ENCODE measurements at regions not wholly inside any gene's neighbourhood (a gene's known extent, or its start where the extent isn't known, plus 50 kb on each side); places are given as distances from the start of the nearest gene placed in this dataset.

GRCh38 chr3:34284959-34285826 lies 486.8 kb downstream of the PDCD6IP start:
- Histone ChIP-seq H3K36me3 (no peaks in the 10 kb centered on the region), H3K27ac (no peak overlapping the region)
- TF ChIP-seq, protein P1, sequence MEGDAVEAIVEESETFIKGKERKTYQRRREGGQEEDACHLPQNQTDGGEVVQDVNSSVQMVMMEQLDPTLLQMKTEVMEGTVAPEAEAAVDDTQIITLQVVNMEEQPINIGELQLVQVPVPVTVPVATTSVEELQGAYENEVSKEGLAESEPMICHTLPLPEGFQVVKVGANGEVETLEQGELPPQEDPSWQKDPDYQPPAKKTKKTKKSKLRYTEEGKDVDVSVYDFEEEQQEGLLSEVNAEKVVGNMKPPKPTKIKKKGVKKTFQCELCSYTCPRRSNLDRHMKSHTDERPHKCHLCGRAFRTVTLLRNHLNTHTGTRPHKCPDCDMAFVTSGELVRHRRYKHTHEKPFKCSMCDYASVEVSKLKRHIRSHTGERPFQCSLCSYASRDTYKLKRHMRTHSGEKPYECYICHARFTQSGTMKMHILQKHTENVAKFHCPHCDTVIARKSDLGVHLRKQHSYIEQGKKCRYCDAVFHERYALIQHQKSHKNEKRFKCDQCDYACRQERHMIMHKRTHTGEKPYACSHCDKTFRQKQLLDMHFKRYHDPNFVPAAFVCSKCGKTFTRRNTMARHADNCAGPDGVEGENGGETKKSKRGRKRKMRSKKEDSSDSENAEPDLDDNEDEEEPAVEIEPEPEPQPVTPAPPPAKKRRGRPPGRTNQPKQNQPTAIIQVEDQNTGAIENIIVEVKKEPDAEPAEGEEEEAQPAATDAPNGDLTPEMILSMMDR (IDR thresholded peaks at IDR 0.05; ENCODE audit: low read depth, low read length) = no peak

GRCh38 chr3:34285827-34286188 lies 487.4 kb downstream of the PDCD6IP start:
- H3K4me3 ChIP-seq (ENCODE audit: low read depth, low read length) = no peak overlapping the region
- no peaks in the 10 kb centered on the region for H3K27me3 ChIP-seq (ENCODE audit: insufficient read depth, low read depth, severe bottlenecking)
- no peak overlapping the region for H3K27ac ChIP-seq
- TF ChIP-seq, protein P1 (IDR thresholded peaks at IDR 0.05; ENCODE audit: low read depth, low read length) = no peak
- H3K36me3 ChIP-seq = no peaks in the 10 kb centered on the region
- no peaks in the 10 kb centered on the region for H3K9me3 ChIP-seq (ENCODE audit: severe bottlenecking)
- no peak for DNase-seq

More at GRCh38 chr3:34284959-34285826, 486.8 kb downstream of the PDCD6IP start:
- H3K4me3 ChIP-seq (ENCODE audit: low read depth, low read length) = no peak overlapping the region
- no peaks in the 10 kb centered on the region for H3K27me3 ChIP-seq (ENCODE audit: insufficient read depth, low read depth, severe bottlenecking)
- H3K9me3 ChIP-seq (ENCODE audit: severe bottlenecking) = no peaks in the 10 kb centered on the region
- DNase-seq = no peak

DNA sequence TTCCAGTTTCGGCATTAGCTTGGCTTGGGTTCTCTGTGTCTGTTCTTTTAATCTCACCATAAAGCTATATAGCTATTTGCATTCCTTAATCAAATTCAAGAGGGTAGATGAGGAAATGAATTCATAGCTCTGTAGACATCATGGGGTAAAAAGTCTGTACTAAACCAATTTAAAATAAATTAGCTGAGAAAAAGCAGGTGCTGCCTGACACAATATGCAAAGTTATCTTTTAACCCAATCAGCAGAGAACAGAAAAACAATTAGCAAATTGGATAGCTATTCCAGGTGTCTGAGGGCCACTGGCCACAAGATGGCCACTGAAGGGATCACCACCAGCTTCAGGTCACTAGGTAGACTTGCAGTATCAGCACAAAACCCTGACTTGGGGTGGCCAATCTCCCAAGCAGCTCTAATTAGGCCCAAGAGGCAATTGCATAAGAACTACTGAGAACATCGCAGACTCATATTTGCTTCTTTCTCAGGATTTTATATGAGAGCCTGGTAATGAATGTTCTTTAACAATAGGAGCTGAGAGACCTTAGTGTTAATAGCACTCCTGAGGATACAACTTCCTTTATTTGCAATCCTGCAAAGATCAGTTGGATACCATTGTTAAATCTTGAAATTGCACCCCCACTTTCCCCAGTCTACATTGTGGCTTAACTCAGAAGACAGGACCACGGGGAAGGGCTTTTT lies 494.3 kb downstream of the PDCD6IP start:
- TF ChIP-seq, protein P1 (IDR thresholded peaks at IDR 0.05; ENCODE audit: low read depth, low read length) = no peak
- Histone ChIP-seq H3K4me3 (ENCODE audit: low read depth, low read length) (no peak overlapping the region), H3K27me3 (ENCODE audit: insufficient read depth, low read depth, severe bottlenecking) (no peaks in the 10 kb centered on the region), H3K9me3 (ENCODE audit: severe bottlenecking) (no peaks in the 10 kb centered on the region), H3K36me3 (no peaks in the 10 kb centered on the region), H3K27ac (no peak overlapping the region)
- no peak for DNase-seq

- no peaks in the 10 kb centered on the region for H3K27me3 ChIP-seq (ENCODE audit: insufficient read depth, low read depth, severe bottlenecking)
- TF ChIP-seq, protein P1 (IDR thresholded peaks at IDR 0.05; ENCODE audit: low read depth, low read length) = no peak
- no peaks in the 10 kb centered on the region for H3K9me3 ChIP-seq (ENCODE audit: severe bottlenecking)
- no peaks in the 10 kb centered on the region for H3K36me3 ChIP-seq
- DNase-seq = no peak
- no peak overlapping the region for H3K27ac ChIP-seq
- no peak overlapping the region for H3K4me3 ChIP-seq (ENCODE audit: low read depth, low read length)
Observed at GRCh38 chr3:34294240-34294639, 495.8 kb downstream of the PDCD6IP start.

- H3K36me3 ChIP-seq = no peaks in the 10 kb centered on the region
- H3K9me3 ChIP-seq (ENCODE audit: severe bottlenecking) = no peaks in the 10 kb centered on the region
- no peak overlapping the region for H3K27ac ChIP-seq
- TF ChIP-seq, protein P1 (IDR thresholded peaks at IDR 0.05; ENCODE audit: low read depth, low read length) = no peak
- H3K27me3 ChIP-seq (ENCODE audit: insufficient read depth, low read depth, severe bottlenecking) = no peaks in the 10 kb centered on the region
- DNase-seq = no peak
- H3K4me3 ChIP-seq (ENCODE audit: low read depth, low read length) = no peak overlapping the region
Observed at GRCh38 chr3:34296796-34297195, 498.4 kb downstream of the PDCD6IP start.

All from WERI-Rb-1 (cell line).